OCI-LY7 (cell line): ENCODE measurements at regions not wholly inside any gene's neighbourhood (a gene's known extent, or its start where the extent isn't known, plus 50 kb on each side); places are given as distances from the start of the nearest gene placed in this dataset.

ENCODE experiments used
- CTCF ChIP-seq: fragments of 200-600 bp; sonication (generic); conservative IDR thresholded peaks from 2 replicates; pipeline ENCODE4 v1.5.1; 2014; ENCODE audit warnings: mild to moderate bottlenecking, antibody characterized with exemption, low read length, moderate library complexity, mixed read lengths
- EZH2phosphoT487 ChIP-seq: fragments of 200-600 bp; sonication (generic); IDR thresholded peaks from 2 replicates; pipeline ENCODE4 v1.6.1; 2018; ENCODE audit warnings: low read depth, borderline replicate concordance, mild to moderate bottlenecking, mixed run types, antibody characterized with exemption, low read length, moderate library complexity, mixed read lengths

GRCh38 chr18:7436166-7436565 lies 130.9 kb upstream of the PTPRM start:
- TF ChIP-seq CTCF, result no peak
- no peak for TF ChIP-seq EZH2phosphoT487
